T-helper 2 cell (primary cell): ENCODE measurements at regions not wholly inside any gene's neighbourhood (a gene's known extent, or its start where the extent isn't known, plus 50 kb on each side); places are given as distances from the start of the nearest gene placed in this dataset.

ENCODE experiments used
- DNase-seq, 5 experiments: peaks; one replicate each; pipeline versions ENCODE4 v3.0.0 to v3.0.0-alpha.2; 2012 to 2022

DNA sequence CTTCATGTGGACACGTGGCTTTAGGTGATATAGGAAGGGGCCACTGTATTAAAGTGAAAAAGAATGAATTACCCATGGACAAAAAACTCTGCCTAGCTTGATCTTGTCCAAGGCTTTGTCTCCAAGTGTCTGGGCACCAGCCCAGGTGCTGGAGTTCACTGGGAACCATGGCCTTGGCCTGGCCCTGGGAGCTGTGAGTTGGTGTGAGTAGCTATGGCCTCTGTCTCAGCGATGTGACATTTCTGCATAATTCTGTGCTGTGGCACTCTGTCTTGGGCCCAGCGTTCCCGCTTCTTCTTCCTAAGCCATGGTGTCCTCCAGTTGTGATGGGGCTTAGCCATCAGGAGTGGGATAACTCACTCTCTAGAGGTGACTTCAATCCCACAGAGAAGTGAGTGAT lies 119.0 kb upstream of the PPP2R2D start:
- DNase-seq, result no peak

DNA sequence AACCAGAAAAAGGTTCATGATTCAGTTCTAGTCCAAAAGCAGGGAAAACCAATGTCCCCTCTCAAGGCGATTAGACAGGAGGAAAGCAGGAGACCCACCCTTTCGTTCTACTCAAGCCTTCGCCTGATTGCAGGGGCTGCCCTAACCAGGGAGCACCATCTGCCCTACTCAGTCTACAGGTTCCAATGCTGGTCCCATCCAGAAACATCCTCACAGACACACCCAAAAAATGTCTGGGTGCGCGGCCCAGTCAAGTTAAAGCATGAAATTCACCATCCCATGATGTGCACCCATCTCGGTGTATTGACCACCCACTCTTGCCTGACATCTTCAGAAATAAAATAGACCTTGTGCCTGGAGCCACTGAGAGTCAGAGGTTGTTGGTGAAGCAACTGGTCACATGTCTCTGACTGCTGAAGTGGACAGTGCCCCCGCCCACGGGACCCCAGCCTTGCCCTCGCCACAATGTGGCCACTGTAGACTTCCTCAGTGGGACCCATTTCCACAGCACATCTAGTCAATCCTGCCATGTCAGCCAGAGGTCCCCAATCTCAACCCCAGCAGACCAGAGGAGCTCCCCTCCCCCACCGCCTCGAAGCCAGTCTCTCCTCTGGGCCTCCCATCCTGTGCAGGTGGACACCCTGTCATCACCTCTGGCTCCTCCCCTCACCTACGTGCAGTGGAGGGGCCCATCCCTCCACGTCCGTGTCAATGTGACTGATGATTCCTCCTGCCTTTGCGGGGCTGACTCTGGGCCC lies 116.3 kb upstream of the PPP2R2D start:
- no peak for DNase-seq

DNA sequence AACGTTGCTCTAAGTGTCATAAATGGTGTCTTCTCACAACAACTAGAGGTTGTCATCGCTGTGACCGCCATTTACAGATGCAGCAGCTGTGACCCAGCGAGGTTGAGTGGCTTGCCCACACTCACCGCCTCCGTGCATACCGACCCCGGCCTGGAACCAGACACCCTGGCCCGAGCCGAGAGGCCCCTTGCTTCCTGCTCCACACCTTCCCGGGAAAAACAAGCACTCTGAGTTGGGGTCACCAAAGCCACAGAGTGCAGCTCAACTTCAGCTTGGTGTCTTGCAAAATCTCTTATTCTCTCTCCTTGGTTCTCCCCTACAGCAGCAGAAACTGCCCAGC lies 115.7 kb upstream of the PPP2R2D start:
- DNase-seq, result no peak

DNA sequence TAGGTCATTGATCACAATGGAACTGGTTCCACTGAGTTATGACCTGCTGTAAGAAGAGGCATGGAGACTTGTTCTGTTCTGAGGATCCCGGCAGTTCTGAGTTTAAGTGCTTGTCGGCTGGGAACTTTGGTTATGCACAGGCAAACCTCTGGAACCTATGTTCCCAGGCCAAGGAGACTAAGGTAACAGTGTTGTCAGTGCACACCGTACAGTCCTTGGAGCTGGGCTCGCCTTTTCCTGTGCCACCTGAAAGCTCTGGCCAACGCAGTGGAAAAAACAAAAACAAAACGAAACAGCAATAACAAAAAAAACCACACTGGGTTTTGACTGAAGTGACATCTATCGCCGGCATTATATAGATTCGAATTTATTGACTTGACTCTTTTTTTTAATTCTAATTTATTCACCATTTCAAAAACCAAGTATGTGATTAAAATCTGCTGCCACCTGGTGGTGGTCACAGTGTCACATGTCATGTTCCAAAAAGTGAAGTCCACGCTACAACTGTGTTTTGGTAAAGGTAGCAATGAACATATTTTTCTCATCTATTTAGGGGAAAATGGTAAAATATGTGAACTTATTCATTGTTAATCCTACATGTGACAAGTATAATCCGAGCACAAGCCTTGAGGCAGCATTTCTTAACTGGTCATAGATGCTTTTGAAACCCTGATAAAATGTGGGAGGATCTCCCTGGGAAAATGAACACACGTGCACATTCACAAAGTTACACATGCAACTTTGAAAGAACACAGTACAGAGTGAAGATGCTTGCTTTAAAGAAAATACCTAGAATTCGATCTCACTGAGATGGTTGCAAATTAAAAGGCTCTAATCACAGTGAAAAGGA lies 113.8 kb upstream of the PPP2R2D start:
- peak in 1 of 5 experiments; percentile 11 for DNase-seq

DNA sequence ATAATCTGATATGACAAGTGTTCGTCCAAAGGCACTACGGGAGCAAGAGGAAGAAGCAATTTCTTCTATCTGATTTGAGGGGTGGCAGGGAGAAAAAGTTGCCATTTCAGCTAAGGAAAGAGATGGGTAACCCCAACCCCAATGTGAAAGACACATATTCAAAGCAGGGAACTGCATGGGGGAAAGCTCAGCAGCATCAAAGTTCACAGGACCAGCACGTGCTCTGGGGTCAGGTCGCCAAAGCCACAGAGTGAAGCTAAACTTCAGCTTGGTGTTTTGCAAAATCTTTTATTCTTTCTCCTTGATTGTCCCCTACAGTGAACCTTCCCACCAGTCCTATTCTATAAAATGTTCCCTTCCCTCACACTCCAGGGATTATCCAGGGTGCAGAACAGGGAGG lies 112.8 kb upstream of the PPP2R2D start:
- no peak for DNase-seq

DNA sequence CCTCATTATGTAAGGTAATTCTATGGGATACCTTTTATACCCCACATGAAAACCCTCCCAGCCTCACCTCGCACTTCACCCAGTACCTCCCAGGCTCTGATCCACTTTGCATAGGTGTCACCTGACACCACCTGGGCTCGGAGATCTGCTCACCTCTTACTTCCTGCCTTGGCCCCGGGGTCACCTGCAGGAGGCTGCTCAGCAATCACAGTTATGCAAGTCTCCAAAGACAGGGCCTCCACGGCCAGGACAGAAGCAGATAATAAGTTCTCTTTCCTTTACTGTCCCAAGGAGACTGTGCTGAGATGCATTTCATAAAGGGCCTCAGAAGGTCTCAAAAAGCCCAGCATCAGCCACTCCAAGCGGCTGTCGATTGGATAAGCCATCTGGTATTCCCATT lies 112.4 kb upstream of the PPP2R2D start:
- DNase-seq, result no peak

DNA sequence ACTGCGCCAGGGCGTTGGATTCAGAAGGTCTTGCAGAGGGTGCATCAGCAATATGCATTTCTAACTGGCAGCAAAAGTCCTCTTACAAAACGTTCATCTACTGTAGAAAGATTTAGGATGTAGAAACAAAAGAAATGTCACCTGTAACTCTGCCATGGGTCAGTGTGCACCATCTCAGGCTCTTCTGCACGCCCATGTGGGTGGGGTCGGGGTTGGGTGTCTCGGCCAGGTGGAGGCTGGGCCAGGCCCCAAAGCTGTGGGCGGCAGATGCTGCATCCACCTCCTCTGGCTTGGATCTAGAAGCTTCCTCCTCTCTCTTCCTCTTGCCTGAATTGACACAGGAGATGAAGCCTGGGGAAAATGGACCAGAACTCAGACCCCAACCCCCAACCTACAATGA lies 111.3 kb upstream of the PPP2R2D start:
- DNase-seq, result no peak

DNA sequence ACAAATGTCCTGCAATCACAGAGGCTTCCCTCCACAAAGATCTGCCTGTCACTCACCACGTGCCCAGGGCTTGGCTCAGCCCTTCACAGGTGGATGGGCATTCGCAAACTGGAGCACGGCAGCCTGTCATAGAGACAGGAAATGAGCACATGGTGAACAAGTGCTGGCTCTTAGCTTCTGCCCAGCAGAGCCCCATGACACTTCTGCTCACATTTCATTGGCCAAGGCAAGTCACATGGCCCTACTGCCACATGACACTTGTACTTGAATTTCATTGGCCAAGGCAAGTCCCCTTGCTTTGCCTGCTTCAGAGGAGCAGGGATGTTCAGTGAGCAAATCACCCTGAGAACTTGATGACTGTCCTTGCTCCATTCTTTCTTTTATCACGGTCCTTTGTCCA lies 110.8 kb upstream of the PPP2R2D start:
- peak in 1 of 5 experiments; percentile 28 for DNase-seq

DNA sequence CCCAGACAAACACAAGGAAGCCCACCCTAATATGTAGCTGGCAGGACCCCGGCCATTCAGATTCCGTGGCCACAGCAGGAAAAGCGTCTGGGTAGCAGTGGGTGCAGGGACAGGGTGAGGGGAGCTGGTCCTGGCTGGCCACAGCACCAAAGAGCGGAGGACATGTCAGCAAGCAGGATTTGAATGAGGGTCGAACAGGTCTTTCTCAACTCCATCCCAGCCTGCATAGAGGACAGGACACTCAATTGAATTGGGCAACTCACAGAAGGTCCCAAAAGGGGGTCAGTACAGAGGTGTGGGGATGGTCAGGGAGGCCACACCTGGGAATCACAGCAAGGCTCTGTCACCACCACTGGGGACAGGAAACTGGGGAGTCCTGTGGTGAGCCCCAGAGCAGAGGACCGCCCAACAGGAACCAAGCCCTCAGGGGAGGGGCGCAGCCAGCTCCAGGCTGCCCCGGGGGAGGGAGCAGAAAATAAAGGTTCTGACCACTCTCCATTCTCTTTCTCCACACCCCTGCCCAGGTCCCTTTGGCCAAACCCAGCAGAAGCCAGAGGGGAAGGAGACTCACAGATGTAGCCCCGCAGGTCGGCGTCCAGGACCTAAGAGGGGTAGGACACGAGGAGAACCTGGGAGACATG lies 108.7 kb upstream of the PPP2R2D start:
- no peak for DNase-seq

DNA sequence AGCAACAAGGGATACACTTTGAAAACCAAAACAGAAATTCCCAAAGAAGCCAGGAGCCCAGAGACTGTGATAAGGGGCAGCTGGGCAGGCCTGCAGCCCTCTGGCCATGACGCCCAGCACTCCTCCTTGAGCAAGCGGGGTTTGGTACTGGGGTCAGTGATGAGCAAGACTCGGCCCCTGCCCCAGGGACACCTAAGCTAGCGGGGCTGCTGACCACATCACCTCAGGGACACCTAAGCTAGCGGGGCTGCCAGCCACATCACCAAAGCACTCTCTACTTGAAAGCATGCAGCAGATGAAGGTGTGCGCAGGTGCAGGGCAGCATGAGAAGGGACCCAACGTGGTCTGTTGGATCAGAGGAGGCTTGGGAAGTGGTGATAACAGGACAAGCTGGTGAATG lies 108.0 kb upstream of the PPP2R2D start:
- no peak for DNase-seq

DNA sequence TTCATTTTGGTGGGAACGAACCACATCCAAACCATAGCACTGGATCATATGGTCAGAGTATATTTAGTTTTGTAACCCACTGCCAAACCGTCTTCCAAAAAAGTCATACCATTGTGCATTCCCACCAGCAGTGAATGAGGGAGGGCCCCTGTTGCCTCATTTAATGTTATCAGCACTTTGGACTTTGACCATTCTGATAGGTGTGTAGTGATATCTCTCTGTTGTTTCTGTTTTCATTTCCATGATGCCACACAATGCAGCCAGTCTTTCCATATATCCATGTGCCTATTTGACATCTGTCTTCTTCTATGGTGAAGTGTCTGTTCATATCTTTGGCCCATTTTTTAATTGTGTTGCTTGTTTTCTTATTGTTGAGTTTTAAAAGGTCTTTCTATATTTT lies 105.0 kb upstream of the PPP2R2D start:
- DNase-seq, result no peak

DNA sequence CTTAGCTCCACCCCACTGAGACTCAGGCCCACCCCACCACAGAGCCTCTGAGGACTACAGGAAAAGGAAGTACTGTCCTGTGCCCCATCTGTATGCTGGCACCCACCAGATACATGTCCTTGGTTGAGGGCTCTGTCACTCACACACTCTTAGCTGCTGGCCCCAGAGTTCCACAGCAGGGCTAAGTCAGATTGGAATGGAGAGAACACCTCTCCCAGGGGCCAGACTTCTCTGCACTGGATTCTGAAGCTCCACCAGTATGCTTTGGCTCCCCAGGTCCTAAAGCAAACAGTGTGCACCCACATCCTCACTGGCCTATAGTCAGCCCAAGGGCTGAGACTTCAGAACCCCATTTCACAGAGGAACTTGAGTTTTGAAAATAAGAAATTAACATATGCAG lies 103.2 kb upstream of the PPP2R2D start:
- no peak for DNase-seq

DNA sequence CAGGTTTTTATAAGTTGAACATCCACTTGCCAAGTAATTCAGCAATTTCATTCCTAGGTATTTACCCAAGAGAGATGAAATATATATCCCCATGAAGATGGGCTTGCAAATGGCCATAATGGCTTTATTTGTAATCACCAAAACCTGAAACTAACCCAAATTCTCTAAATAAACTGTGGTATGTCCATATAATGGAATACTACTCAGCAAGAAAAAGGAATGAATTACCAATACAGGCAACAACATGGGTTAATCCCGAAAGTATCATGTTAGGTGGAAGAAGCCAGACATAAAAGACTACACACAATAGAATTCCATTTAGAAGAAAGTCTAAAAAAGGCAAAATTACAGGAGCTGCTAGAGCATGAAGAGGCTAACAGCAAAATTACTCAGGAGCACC lies 101.4 kb upstream of the PPP2R2D start:
- no peak for DNase-seq

DNA sequence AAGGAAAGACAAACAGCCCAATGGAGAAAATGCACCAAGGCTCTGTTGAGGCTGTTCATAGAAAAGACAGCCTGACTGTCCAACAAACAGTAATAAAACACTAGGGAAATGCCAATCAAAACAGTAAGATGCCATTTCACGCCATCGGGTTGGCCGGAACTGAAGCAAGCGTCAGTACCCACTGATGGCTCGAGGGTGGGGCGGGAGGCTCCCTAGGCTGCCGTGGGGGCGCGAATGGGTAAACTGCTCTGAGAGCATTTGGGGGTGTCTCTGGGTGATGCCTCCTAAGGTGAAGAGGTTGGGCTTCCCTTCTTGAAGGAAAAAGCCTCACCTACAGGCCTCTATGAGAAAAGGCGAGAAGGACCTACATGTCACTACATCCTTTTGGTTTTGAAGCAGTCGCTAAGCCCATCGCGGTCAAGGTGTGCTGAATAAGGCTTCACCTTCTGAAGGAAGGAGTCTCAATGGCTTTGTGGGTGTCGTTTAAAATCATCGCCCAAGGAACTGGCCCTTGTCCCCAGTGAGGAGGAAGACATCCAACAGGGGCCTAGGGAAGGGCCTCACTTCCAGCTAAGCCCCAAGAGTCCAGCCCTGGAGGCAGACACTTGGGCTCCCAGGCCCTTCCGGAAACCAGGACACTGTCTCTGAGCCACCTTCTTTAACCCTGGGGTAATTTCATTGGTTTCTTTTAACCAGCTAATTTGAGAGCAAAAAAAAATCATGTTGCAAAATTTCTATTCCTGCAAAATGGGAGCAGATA lies 98.5 kb upstream of the PPP2R2D start:
- no peak for DNase-seq

DNA sequence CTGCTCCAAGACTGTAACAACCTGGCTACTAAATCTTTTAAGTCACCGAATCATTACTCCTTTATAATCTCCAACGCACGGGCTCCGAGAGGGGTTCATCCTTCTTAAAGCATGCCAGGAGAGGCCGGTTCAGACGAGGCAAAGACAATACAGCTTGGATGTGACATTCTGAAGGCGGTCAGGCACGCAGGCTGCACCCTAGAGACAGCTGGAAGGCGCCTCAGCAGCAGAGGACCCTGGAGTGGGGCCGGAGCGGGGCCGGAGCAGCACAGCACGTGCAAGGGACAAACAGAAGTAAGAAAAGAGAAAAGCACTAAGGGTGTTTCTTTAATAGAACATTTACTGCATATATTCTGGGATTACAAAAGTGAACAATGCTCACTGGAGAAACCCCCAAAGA lies 97.8 kb upstream of the PPP2R2D start:
- DNase-seq, result no peak

DNA sequence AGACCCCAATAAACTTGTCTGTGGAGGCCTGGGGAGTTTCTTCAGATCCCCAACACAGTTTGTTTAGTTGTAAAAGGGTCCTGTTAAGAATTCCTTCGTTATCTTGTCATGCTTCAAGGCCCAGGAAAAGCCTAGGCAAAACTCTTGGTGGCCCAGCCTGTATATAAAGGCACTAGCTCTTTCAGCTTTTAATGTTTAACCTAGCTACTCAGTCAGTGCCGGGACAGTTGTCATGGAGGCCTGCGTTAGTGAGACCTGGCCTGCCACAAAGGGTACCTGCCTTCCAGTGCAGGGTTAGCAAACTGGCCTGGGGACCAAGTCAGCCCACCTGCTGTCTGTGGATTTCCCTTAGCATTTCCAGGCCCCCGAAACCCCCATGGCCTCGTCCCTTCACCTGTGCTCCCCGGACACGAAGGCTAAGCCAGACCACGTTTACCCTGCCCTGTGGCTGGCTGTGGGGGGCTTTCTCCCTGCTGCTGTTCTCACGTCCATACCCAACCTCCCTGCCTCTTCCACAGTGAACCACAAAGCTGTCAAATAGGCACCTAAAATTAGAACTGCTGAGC lies 96.9 kb upstream of the PPP2R2D start:
- DNase-seq, result no peak

DNA sequence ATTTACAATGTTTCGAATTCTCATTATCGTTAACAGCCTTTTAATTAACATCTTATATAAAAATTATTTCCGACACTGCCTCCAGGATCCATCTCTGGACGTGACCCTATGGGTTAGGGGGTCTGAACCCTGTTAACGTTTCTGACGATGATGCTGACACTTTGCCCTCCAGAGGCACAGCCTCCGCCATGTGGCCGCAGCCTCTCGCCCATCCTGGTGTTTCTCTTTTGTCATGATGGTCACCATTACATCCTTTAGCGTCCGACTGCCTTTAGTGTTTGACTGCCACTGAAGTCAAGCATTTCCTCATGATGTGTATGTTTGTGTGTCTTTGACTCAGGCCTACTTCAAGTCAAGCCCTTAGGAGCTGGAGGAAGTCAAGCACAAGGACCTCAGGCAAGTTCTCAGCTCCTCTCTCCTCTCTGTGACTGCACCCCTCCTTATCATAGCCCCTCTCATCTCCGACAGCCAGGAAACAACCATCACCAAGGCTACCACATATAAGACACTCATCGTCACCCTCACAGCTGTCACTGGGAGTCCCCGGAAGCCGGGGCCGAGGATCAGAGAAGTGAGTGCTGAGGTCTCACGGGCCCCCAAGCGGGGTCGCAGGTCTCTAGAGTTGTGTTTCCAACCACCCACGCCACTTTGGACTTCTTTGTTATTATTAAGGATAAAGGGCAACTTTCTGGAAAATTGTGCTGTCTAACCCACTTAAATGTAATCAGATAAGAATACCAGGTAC lies 96.1 kb upstream of the PPP2R2D start:
- no peak for DNase-seq

DNA sequence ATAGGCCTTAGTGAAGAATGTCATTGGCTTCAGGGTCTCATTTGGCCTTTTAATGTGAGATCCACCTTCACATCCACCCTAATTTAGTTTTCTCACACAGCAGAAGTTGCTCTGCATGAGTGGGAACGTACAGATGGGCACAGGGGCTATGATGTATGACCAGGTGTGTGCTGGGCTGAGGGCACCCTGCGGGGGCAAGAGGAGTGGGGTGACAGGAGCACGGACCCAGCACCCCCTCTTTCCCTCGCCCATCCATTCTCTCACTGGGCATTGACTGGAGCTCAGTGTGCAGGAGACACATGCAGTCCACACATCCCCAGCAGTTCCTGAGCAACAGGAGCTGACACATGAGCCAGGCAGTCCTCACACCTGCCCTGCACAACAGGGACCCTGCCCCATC lies 95.1 kb upstream of the PPP2R2D start:
- DNase-seq, result no peak

DNA sequence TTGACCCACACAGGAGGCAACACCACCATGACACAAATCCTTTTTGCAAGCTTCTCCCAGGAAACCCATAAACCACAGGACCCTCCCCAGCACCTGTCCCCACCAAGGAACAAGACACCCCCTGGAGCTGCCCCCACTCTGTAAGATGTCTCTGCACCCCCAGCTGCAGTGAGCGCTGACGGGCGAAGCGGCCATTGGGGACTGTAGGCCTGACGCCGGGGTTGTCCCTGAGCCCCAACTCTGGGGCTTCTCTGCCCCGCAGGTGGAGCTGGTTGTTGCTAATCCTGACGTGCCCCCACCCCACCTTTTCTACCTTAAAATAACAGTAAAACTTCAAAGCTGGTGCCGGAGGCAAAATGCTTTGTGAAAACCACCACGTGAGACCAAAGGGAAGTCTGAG lies 94.7 kb upstream of the PPP2R2D start:
- DNase-seq, result no peak

DNA sequence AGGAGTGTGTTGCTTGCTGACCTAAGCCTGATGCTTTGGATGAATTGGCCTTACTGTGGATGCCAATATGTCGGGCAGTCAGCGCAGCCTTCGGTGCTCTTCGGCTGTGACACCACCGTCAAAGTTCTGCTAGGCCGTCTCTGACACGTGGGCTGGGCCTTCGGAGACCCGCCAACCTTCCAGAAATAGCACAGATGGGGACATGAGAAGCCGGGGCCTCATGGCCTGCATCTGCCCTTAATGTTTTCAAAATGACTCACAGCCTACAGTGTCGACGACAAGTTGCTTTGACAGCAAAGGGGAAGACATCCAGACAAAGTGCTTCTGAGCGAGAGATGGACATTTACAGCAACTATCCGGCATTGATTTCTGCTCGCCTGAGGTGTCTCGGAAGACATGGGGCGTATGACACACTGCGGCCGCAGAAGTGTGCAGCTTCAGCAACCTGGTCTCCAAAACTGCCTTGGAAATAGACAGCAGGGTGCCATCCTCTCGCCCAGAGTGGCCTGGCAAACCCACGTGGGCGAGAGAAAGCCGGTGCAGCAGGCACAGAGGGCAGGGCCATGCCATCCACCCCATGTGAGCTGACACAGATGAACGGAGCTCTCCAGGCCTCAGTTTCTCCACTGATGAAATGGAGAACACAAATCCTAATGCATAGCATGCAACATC lies 94.0 kb upstream of the PPP2R2D start:
- no peak for DNase-seq

DNA sequence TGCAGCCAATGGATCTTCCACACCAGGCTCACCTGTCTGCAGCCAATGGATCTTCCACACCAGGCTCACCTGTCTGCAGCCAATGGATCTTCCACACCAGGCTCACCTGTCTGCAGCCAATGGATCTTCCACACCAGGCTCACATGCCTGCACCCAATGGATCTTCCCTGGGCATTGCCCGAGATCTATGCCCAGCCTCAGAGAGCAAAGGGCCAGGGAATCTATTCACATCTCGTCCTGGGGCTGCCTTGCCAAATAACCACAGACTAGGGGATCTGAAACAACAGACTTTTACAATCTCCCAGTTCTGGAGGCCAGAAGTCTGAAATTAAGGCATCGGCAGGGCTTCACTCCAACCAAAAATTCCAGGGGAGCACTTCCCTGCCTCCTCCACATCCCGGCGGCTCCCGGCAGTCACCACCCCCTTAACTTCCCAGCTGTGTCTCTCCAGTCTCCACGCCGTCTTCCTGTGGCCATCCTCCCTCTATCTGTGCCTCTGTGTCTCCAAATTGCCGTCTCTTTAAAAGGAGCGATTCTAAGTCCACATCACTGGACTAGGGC lies 92.4 kb upstream of the PPP2R2D start:
- DNase-seq, result no peak
